Fibroblast of villous mesenchyme (primary cell): ENCODE measurements at regions not wholly inside any gene's neighbourhood (a gene's known extent, or its start where the extent isn't known, plus 50 kb on each side); places are given as distances from the start of the nearest gene placed in this dataset.

ENCODE experiments used
- DNase-seq: peaks from one replicate; pipeline ENCODE4 v3.0.0-alpha.2; 2010; ENCODE audit warnings: low read depth
- H3K4me3 ChIP-seq: 2 replicates; pipeline ENCODE4 v1.5.1; 2011; ENCODE audit warnings: low read depth, mild to moderate bottlenecking, low read length
- TF ChIP-seq, protein P1 (sequence below): IDR thresholded peaks from 2 replicates; pipeline ENCODE4 v1.5.1; 2012; ENCODE audit warnings: low read depth, mild to moderate bottlenecking, low read length; ENCODE audit not compliant: insufficient read depth

DNA sequence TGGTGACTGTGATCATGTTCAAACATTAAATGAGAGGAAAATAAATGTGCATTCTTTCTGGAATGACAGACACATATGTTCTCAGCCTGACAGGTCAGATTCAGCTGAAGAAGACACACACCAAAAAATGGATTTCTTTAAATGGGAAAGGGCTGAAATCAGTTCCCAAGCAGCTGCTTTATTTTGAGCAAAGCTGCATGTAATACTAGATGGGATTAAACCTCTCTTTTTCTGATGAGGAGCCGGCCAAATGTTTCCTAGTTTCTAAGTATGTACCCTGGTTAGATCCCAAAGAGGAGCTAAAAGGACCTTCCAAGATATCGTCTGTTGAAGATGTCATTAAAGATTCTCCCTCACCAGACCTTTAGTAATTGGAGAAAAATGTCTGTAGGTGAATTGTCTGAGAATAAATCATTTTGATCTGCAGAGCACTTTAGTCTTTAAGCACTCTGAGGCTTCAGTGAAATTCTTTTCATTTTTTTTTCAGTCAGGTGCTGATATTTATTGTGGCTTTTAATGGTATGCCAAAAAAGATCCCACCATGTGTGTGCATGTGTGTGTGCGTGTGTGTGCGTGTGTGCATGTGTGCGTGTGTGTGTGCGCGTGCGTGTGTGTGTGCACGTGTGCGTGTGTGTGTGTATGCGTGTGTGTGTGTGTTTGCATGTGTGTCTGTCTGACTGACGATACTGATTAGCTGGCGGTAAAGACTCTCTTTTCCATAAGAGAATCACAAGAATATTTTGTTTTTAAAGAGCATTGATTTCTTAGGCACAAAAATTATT lies 175.8 kb downstream of the IRS1 start:
- no peak overlapping the region for H3K4me3 ChIP-seq
- no peak for DNase-seq

DNA sequence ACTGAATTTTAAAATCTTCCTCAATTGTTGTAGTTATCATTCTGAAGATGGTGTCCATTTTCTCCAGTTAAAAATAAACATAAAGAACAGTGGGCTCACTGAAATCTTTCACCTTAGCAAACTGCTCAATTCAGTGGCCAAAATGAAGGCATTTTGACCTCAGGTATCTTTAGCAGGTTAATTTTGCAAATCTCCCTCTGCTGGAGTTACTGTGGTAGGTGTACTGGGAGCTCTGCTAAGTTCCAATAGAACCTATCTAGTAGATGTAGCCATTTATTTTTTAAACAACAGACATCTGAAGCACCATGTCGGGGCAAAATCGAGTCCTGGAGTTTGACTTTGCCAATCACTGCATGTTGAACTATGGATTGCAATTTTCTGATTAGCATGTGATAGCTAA lies 177.1 kb downstream of the IRS1 start:
- no peak for DNase-seq
- TF ChIP-seq, protein P1, sequence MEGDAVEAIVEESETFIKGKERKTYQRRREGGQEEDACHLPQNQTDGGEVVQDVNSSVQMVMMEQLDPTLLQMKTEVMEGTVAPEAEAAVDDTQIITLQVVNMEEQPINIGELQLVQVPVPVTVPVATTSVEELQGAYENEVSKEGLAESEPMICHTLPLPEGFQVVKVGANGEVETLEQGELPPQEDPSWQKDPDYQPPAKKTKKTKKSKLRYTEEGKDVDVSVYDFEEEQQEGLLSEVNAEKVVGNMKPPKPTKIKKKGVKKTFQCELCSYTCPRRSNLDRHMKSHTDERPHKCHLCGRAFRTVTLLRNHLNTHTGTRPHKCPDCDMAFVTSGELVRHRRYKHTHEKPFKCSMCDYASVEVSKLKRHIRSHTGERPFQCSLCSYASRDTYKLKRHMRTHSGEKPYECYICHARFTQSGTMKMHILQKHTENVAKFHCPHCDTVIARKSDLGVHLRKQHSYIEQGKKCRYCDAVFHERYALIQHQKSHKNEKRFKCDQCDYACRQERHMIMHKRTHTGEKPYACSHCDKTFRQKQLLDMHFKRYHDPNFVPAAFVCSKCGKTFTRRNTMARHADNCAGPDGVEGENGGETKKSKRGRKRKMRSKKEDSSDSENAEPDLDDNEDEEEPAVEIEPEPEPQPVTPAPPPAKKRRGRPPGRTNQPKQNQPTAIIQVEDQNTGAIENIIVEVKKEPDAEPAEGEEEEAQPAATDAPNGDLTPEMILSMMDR: peak; percentile 30
- no peak overlapping the region for H3K4me3 ChIP-seq

More for the DNA sequence above, 175.8 kb downstream of the IRS1 start:
- TF ChIP-seq, protein P1: no peak

DNA sequence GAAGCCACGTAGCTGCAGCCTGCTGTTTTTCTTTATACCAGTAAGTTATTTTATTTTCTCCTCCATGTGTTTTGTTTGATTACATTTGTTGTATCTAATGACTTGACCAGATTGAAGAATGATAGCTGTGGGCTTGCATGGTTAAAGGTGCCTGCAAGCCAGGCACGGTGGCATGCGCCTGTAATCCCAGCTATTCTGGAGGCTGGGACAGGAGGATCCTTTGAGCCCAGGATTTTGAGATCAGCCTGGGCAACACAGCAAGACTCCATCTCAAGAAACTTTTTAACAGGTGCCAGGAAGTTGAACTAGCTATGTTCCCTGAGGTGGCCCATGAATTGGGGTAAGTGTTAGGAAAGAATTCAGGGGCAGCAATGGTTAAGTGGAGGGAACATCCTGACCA lies 179.4 kb downstream of the IRS1 start:
- no peak overlapping the region for H3K4me3 ChIP-seq
- DNase-seq: no peak
- TF ChIP-seq, protein P1: no peak

DNA sequence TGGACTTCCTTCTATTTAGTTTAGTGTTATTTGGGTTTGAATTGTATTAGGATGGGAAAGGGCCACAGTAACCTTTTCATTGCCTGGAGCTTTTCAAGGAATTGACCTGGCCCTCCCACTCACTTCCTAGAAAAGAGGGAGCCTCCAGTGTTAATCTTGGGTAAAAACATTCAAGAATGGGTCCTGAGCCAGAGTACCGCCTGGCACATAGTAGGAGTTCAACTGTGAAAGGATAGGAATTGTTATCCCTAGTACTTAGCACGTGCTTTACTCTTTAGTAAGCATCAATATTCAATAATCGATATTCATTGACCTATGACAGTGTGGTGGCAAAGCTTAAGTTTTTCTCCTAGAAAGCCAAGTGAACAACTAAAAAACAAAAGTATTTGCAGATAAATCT lies 179.9 kb downstream of the IRS1 start:
- DNase-seq: no peak
- no peak overlapping the region for H3K4me3 ChIP-seq
- TF ChIP-seq, protein P1: no peak

DNA sequence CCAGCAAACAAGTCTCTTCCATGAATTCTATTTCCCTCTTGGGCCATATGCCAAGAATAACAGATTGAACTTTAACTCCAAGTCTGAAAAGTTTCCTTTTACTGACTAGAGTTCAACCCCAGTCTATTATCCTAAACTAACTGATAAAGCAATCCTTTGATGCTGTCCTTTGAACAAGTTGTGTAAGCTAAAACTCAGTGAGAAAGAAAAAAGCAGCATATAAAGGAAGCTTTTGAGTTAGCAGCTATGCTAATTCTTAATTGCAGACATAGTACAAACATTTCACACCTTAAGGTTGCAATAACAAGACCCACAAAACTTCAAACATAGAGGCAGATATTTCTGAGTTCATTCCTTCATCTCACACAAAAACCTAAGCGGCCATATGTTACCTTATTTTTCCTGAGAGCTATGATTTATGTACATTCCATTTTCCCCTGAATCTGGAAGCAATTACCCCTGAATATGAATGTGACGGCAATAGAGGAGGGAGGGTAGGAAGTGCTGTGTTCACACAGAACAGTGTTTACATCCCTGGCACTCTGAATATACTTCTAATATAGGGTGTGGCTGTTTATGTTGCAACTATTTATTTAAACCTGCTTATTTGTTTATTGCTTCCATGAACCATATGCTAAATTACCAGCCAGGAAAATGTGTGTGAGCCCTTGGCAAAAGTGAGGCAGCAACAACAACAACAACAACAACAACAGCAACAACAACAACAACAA lies 180.6 kb downstream of the IRS1 start:
- TF ChIP-seq, protein P1: no peak
- peak; percentile 87 for DNase-seq

DNA sequence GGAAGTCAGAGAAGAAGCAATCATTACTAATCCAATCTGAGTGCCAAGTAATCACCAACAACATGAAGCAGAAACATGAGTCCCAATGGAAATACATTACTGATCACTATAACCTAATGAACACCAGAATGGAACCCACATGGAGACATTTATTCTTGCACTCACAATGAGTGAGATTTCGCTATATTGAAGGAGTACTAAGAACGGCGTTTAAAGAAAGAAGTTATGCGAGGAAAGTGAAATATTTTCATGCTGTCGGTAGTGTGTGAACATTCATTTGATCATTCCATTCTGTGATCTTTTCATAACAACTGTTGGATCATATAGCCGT lies 181.1 kb downstream of the IRS1 start:
- DNase-seq: no peak
- no peak overlapping the region for H3K4me3 ChIP-seq
- TF ChIP-seq, protein P1: no peak

More for the DNA sequence above, 180.6 kb downstream of the IRS1 start:
- H3K4me3 ChIP-seq: no peak overlapping the region

DNA sequence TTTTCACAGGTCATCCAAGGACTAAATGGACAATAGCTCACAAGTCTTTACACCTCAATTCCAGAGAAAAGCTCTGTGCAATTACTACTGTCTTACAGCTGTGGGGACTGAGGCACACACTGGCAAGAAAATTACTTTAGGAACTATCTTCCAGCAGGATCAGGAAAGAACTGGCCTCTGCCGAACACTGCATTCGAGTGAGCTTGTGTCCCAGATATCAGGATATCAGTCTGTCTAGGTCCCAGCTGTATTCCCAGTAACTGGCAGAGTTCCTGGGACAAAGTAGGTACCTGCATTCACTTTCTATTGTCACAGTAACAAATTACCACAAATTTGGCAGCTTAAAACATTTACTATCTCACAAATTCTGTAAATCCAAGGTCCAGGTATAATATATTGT lies 183.7 kb downstream of the IRS1 start:
- TF ChIP-seq, protein P1: no peak
- H3K4me3 ChIP-seq: no peak overlapping the region
- DNase-seq: no peak
